Spleen (tissue), 11 donors: ENCODE measurements at regions not wholly inside any gene's neighbourhood (a gene's known extent, or its start where the extent isn't known, plus 50 kb on each side); places are given as distances from the start of the nearest gene placed in this dataset.

Experiments used
- DNase-seq: peaks from one replicate; pipeline ENCODE4 v3.0.0-alpha.2; 2020
- H3K27ac ChIP-seq, 8 donors: fragments of 200-600 bp; sonication (generic) in 7 of 8; 1 replicate in 4 of 8; 2 replicates in 4 of 8; pipeline versions ENCODE4 v1.5.0 to v1.8.0; 2016 to 2021; ENCODE audit warnings: inconsistent platforms in 4 of 8, mild to moderate bottlenecking in 4 of 8, moderate library complexity in 1 of 8
- H3K27me3 ChIP-seq, 7 donors: fragments of 200-600 bp; sonication (generic) in 6 of 7; replicated peaks in 1 of 7; 1 replicate in 4 of 7; 2 replicates in 3 of 7; pipeline versions ENCODE4 v1.5.0 to v1.8.0; 2016 to 2021; ENCODE audit warnings: inconsistent platforms in 3 of 7, mild to moderate bottlenecking in 1 of 7
- H3K36me3 ChIP-seq, 6 donors: fragments of 200-600 bp; sonication (generic) in 5 of 6; 1 replicate in 4 of 6; 2 replicates in 2 of 6; pipeline versions ENCODE4 v1.5.0 to v1.8.0; 2016 to 2021; ENCODE audit warnings: inconsistent platforms in 2 of 6
- H3K4me1 ChIP-seq, 6 donors: fragments of 200-600 bp; sonication (generic) in 5 of 6; 1 replicate in 3 of 6; 2 replicates in 3 of 6; pipeline versions ENCODE4 v1.5.0 to v1.8.0; 2016 to 2021; ENCODE audit warnings: inconsistent platforms in 3 of 6
- H3K4me3 ChIP-seq, 8 donors: fragments of 200-600 bp; sonication (generic) in 7 of 8; 1 replicate in 4 of 8; 2 replicates in 4 of 8; pipeline versions ENCODE4 v1.5.0 to v1.8.0; 2016 to 2021; ENCODE audit warnings: inconsistent platforms in 4 of 8, mild to moderate bottlenecking in 4 of 8, moderate library complexity in 2 of 8
- H3K9me3 ChIP-seq, 8 donors: fragments of 200-600 bp; sonication (generic) in 7 of 8; 1 replicate in 4 of 8; 2 replicates in 4 of 8; pipeline versions ENCODE4 v1.5.0 to v1.8.0; 2016 to 2021; ENCODE audit warnings: inconsistent platforms in 4 of 8
- POLR2A ChIP-seq, 3 donors: fragments of 450-650 bp; IDR thresholded peaks; one replicate each; pipeline ENCODE4 v1.5.1; 2017; ENCODE audit warnings: antibody characterized with exemption in 3 of 3, mild to moderate bottlenecking in 1 of 3
- POLR2AphosphoS5 ChIP-seq, 3 donors: sonication (generic); formaldehyde crosslinking; IDR thresholded peaks; one replicate each; pipeline ENCODE4 v1.5.1; 2017; ENCODE audit warnings: antibody characterized with exemption in 3 of 3
- WGBS, 5 donors: extraction: QIAGEN DNeasy Blood & Tissue Kit in 3 of 5; methylation state at CpG; one replicate each; pipeline versions ENCODE4 v1.1.5 to v1.1.7; 2013 to 2018; 5-methylcytosine and 5-hydroxymethylcytosine counted together
- intact Hi-C: fragments of 100-400 bp; cut with DNase I; formaldehyde crosslinking; loops from one replicate; pipeline ENCODE4 v1.15.0; 2023; ENCODE audit warnings: low total_unique reads
- TF ChIP-seq, protein P1 (sequence below), 11 experiments: fragments of 200-600 bp in 7 of 11; fragments of 450-650 bp in 4 of 11; sonication (generic) in 4 of 11; IDR thresholded peaks in 8 of 11; conservative IDR thresholded peaks in 3 of 11; 1 replicate in 7 of 11; 2 replicates in 4 of 11; pipeline versions ENCODE4 v1.4.0 to v1.8.0; 2016 to 2021; ENCODE audit warnings: antibody characterized with exemption in 11 of 11, inconsistent platforms in 4 of 11, mild to moderate bottlenecking in 1 of 11
- donor health status: healthy with polysubstance abuse.
- donor health status: DM: no; HTN: no; CAD: no; lungs with moderate emphysema.
- donor health status: DM: no; HTN: no; CAD: no.
- donor health status: Bipolar disorder and iron deficiency.
- donor health status: healthy.
- donor health status: DM: no; HTN: no; CAD: no.
- donor health status: DM: yes; HTN: yes; CAD: no.

DNA sequence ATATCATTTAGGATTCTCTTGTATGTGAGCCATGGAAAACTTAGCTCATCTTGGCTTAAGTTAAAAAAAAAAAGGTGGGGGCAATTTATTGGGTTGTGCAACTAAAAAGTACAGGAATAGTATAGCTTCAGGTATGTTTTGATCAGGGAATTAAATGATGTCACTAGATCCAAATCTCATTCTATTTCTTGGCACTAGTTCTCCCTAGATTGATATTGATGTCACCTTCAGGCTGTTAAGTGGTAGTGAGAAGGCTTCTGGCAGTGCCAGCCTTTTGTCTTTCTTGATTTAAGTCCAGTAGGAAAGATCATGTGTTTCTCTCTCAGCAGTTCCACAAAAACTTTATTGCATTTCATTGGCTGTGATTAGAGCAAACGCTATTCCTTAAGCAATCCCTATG, 65.0 kb upstream of the ZBED5 start:
- peaks cover 0 to 17% (median 0%) of the 10 kb centered on the region in 6 donors for H3K4me1 ChIP-seq
- H3K9me3 ChIP-seq = peaks cover 0 to 4% (median 0%) of the 10 kb centered on the region in 8 donors
- H3K27ac ChIP-seq = no peak overlapping the region
- intact Hi-C loops = no loop called here
- WGBS, 5 donors = 72 to 89% (median 82%) methylated on average over 1 of the region's 1 CpG
- no peak overlapping the region for H3K4me3 ChIP-seq
- no peaks in the 10 kb centered on the region for H3K27me3 ChIP-seq
- TF ChIP-seq POLR2A (IDR thresholded peaks at IDR 0.05) (no peak), POLR2AphosphoS5 (IDR thresholded peaks at IDR 0.05) (no peak)
- TF ChIP-seq, protein P1, sequence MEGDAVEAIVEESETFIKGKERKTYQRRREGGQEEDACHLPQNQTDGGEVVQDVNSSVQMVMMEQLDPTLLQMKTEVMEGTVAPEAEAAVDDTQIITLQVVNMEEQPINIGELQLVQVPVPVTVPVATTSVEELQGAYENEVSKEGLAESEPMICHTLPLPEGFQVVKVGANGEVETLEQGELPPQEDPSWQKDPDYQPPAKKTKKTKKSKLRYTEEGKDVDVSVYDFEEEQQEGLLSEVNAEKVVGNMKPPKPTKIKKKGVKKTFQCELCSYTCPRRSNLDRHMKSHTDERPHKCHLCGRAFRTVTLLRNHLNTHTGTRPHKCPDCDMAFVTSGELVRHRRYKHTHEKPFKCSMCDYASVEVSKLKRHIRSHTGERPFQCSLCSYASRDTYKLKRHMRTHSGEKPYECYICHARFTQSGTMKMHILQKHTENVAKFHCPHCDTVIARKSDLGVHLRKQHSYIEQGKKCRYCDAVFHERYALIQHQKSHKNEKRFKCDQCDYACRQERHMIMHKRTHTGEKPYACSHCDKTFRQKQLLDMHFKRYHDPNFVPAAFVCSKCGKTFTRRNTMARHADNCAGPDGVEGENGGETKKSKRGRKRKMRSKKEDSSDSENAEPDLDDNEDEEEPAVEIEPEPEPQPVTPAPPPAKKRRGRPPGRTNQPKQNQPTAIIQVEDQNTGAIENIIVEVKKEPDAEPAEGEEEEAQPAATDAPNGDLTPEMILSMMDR (IDR thresholded peaks at IDR 0.05 in 8 of 11, conservative IDR thresholded peaks at IDR 0.05 in 3 of 11) = no peak
- no peak for DNase-seq
- no peaks in the 10 kb centered on the region for H3K36me3 ChIP-seq

DNA sequence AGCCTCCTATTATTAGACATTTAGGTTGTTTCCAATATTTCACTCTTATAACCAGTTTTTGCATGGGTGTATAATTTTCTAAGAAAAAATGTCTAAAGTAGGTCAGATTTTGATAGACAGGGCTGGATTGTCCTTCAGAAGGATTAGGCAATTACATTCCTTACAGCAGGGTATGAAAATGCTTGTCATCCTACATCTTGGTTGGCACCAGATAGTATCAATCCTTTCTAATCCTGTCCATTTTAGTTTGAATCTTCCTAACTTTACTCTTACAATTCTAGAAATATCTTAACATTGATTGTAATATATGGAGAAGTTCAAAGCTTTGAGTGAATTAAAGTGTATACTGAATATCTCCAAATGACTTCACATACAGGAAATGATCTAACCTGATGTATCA, 63.0 kb upstream of the ZBED5 start:
- Histone ChIP-seq H3K27me3 (no peaks in the 10 kb centered on the region), H3K27ac (no peak overlapping the region), H3K4me1 (peaks cover 0 to 11% (median 0%) of the 10 kb centered on the region in 6 donors), H3K4me3 (no peak overlapping the region), H3K9me3 (peaks cover 0 to 13% (median 0%) of the 10 kb centered on the region in 8 donors), H3K36me3 (no peaks in the 10 kb centered on the region)
- intact Hi-C loops = no loop called here
- TF ChIP-seq, protein P1 (IDR thresholded peaks at IDR 0.05 in 8 of 11, conservative IDR thresholded peaks at IDR 0.05 in 3 of 11) = no peak
- TF ChIP-seq POLR2AphosphoS5 (IDR thresholded peaks at IDR 0.05) = no peak
- DNase-seq = no peak

DNA sequence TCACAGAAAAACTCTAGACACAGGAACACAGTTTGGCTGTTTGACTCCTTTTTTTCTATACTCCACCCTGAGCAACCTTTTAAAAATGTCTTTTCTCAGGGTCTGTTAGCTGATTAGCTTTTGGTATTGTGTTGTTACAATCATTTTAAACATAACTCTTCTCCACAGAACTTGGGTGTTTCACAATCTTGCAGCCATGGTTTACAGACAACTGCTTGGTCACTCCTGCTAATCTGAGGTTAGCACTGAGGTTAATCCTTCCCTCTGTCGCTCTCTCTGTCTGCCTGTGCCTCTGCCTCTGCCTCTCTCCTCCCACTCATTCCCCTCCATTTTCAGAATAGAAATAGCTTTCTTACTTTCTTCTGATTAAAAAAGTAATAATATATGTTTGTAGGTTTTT, 62.4 kb upstream of the ZBED5 start:
- TF ChIP-seq, protein P1 (IDR thresholded peaks at IDR 0.05 in 8 of 11, conservative IDR thresholded peaks at IDR 0.05 in 3 of 11) = no peak
- no peak for TF ChIP-seq POLR2A (IDR thresholded peaks at IDR 0.05)
- no peak for TF ChIP-seq POLR2AphosphoS5 (IDR thresholded peaks at IDR 0.05)
- no peaks in the 10 kb centered on the region for H3K36me3 ChIP-seq
- H3K4me1 ChIP-seq = peaks cover 0 to 11% (median 0%) of the 10 kb centered on the region in 6 donors
- no peak overlapping the region for H3K4me3 ChIP-seq
- no peak for DNase-seq
- H3K9me3 ChIP-seq = peaks cover 0 to 13% (median 0%) of the 10 kb centered on the region in 8 donors
- no peak overlapping the region for H3K27ac ChIP-seq
- 34 to 43% (median 38%) methylated on average over 1 of the region's 1 CpG for WGBS, 5 donors
- intact Hi-C loops = no loop called here
- no peaks in the 10 kb centered on the region for H3K27me3 ChIP-seq

DNA sequence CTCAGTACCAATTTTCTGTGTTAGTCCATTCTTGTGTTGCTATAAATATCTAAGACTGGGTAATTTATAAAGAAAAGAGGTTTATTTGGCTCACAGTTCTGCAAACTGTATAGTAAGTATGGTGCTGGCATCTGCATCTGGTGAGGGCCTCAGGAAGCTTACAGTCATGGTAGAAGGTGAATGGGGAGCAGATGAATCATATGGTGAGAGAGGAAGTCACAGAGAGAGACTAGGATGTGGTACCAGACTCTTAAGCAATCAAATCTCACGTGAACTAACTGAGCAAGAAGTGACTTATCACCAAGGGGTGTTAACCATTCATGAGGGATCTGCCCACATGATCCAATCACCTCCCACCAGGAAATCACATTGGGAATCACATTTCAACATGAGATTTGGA, 60.8 kb upstream of the ZBED5 start:
- TF ChIP-seq, protein P1 (IDR thresholded peaks at IDR 0.05 in 8 of 11, conservative IDR thresholded peaks at IDR 0.05 in 3 of 11) = no peak
- TF ChIP-seq POLR2A (IDR thresholded peaks at IDR 0.05) = no peak
- TF ChIP-seq POLR2AphosphoS5 (IDR thresholded peaks at IDR 0.05) = no peak
- H3K27me3 ChIP-seq = no peaks in the 10 kb centered on the region
- no peak overlapping the region for H3K4me3 ChIP-seq
- H3K27ac ChIP-seq = no peak overlapping the region
- intact Hi-C loops = no loop called here
- no peaks in the 10 kb centered on the region for H3K36me3 ChIP-seq
- H3K9me3 ChIP-seq = peaks cover 0 to 13% (median 0%) of the 10 kb centered on the region in 8 donors
- H3K4me1 ChIP-seq = peaks cover 0 to 11% (median 0%) of the 10 kb centered on the region in 6 donors
- 29 to 65% (median 56%) methylated on average over 1 of the region's 1 CpG for WGBS, 5 donors
- DNase-seq = no peak
